ENCODE measurements at regions not wholly inside any gene's neighbourhood (a gene's known extent, or its start where the extent isn't known, plus 50 kb on each side); places are given as distances from the start of the nearest gene placed in this dataset.

- FAIRE-seq (no peak), ATAC-seq (no peak), DNase-seq (ENCODE audit: low spot score) (no peak)
- intact Hi-C loops (cut with micrococcal nuclease; ENCODE audit: unreplicated experiment): no loop called here
- Histone ChIP-seq H3K27ac (ENCODE audit: extremely low read length, insufficient read depth, low read length) (no peak overlapping the region), H3K79me2 (ENCODE audit: insufficient read depth, low read length) (no peaks in the 10 kb centered on the region), H3K4me2 (ENCODE audit: low read depth, low read length) (no peak overlapping the region), H3K9ac (ENCODE audit: insufficient read depth, low read depth, low read length) (no peak overlapping the region), H3K4me1 (ENCODE audit: insufficient read depth, low read length) (no peaks in the 10 kb centered on the region), H3K9me3 (ENCODE audit: low read length) (no peaks in the 10 kb centered on the region), H3K27me3 (ENCODE audit: control insufficient read depth in 1 of 2, insufficient read depth in 2 of 2, low read length in 2 of 2) (no peaks in the 10 kb centered on the region), H4K20me1 (ENCODE audit: insufficient read depth, low read length) (no peaks in the 10 kb centered on the region), H2AFZ (ENCODE audit: low read length) (no peak overlapping the region), H3K4me3 (replicated peaks in 1 of 3; ENCODE audit: insufficient read depth in 1 of 3, low read depth in 2 of 3, low read length in 3 of 3) (no peak overlapping the region), H3K36me3 (replicated peaks in 1 of 2; ENCODE audit: control insufficient read depth in 1 of 2, insufficient read depth in 2 of 2, low read length in 2 of 2) (no peaks in the 10 kb centered on the region)
- BruUV-seq (replicated peaks): no TSS peak
- CTCF ChIA-PET (ENCODE audit: low intra/inter-chr PET ratio, low total read pairs): no interaction called here
- in situ Hi-C loops (cut with HindIII; ENCODE audit: extremely low pct_ligation_motif_present, low pct_unique_long_range_greater_than_20kb): no loop called here
- TF ChIP-seq PHF21A (CRISPR knock-in tag; IDR thresholded peaks at IDR 0.05): no peak
- no peak for TF ChIP-seq ARID2 (CRISPR knock-in tag; IDR thresholded peaks at IDR 0.05; ENCODE audit: borderline replicate concordance)
- POLR2A ChIA-PET: no interaction called here
Measured at GRCh38 chr7:110224643-110225042, 866.3 kb upstream of the LRRN3 start.

- Histone ChIP-seq H3K27ac (ENCODE audit: extremely low read length, insufficient read depth, low read length) (no peak overlapping the region), H3K27me3 (ENCODE audit: control insufficient read depth in 1 of 2, insufficient read depth in 2 of 2, low read length in 2 of 2) (no peaks in the 10 kb centered on the region), H2AFZ (ENCODE audit: low read length) (no peak overlapping the region), H3K79me2 (ENCODE audit: insufficient read depth, low read length) (no peaks in the 10 kb centered on the region), H3K4me1 (ENCODE audit: insufficient read depth, low read length) (no peaks in the 10 kb centered on the region), H3K4me3 (replicated peaks in 1 of 3; ENCODE audit: insufficient read depth in 1 of 3, low read depth in 2 of 3, low read length in 3 of 3) (no peak overlapping the region), H4K20me1 (ENCODE audit: insufficient read depth, low read length) (no peaks in the 10 kb centered on the region), H3K9ac (ENCODE audit: insufficient read depth, low read depth, low read length) (no peak overlapping the region), H3K36me3 (replicated peaks in 1 of 2; ENCODE audit: control insufficient read depth in 1 of 2, insufficient read depth in 2 of 2, low read length in 2 of 2) (no peaks in the 10 kb centered on the region), H3K4me2 (ENCODE audit: low read depth, low read length) (no peak overlapping the region), H3K9me3 (ENCODE audit: low read length) (no peaks in the 10 kb centered on the region)
- in situ Hi-C loops (cut with HindIII; ENCODE audit: extremely low pct_ligation_motif_present, low pct_unique_long_range_greater_than_20kb): no loop called here
- intact Hi-C loops (cut with micrococcal nuclease; ENCODE audit: unreplicated experiment): no loop called here
- FAIRE-seq: no peak
- CTCF ChIA-PET (ENCODE audit: low intra/inter-chr PET ratio, low total read pairs): no interaction called here
- 3% methylated on average over 1 of the region's 1 CpG for WGBS (ENCODE audit: low lambda C conversion rate)
- no peak for ATAC-seq
- POLR2A ChIA-PET: no interaction called here
- no TSS peak for BruUV-seq (replicated peaks)
- DNase-seq (ENCODE audit: low spot score): no peak
- TF ChIP-seq ZNF232 (CRISPR knock-in tag; IDR thresholded peaks at IDR 0.05; ENCODE audit: borderline replicate concordance): no peak
- no peak for TF ChIP-seq NFAT5 (CRISPR knock-in tag; IDR thresholded peaks at IDR 0.05)
- TF ChIP-seq BCL6 (CRISPR knock-in tag; IDR thresholded peaks at IDR 0.05): no peak
- no peak for TF ChIP-seq ZBTB21 (CRISPR knock-in tag; IDR thresholded peaks at IDR 0.05)
- TF ChIP-seq ZNF350 (CRISPR knock-in tag; IDR thresholded peaks at IDR 0.05; ENCODE audit: borderline replicate concordance, low read depth): no peak
- no peak for TF ChIP-seq ZNF850 (CRISPR knock-in tag; conservative IDR thresholded peaks at IDR 0.05)
- TF ChIP-seq POLR2AphosphoS5 (IDR thresholded peaks at IDR 0.05; ENCODE audit: low read depth, low read length): no peak
- TF ChIP-seq ZNF598 (CRISPR knock-in tag; IDR thresholded peaks at IDR 0.05; ENCODE audit: borderline replicate concordance): no peak
- no peak for TF ChIP-seq THRA (CRISPR knock-in tag; IDR thresholded peaks at IDR 0.05; ENCODE audit: borderline replicate concordance)
Measured at GRCh38 chr7:110246118-110246517, 844.8 kb upstream of the LRRN3 start.
